NCI-H2171 treated with DMSO at 0.1 percent for 48 hours (cell line): ENCODE measurements at regions not wholly inside any gene's neighbourhood (a gene's known extent, or its start where the extent isn't known, plus 50 kb on each side); places are given as distances from the start of the nearest gene placed in this dataset.

Experiments used
- DNase-seq: peaks from one replicate; lab custom pipeline; 2025; lab: John Stamatoyannopoulos, UW

DNA sequence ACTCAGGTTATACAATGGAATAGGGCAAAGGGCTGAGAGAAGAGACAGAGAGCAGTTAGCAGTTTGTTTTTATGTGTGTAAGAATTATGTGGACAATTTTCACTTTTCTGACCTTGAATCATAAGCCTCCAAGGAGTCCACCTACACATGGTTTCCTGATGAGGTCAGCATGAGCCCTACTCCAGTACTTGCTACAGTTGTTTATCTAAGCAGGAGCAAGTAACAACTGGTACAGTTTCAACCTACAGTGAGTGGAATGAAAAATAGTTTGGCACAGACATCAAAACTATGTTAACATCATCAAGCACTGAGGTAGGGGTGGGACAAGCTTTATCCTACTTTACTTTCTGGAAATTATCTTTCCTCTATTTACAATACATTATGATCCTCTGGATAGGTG lies 426.7 kb upstream of the ID4 start:
- no peak for DNase-seq

- DNase-seq = no peak
Observed at GRCh38 chr6:19413323-19413722, 423.8 kb upstream of the ID4 start.

- no peak for DNase-seq
Observed at GRCh38 chr6:19415605-19416326, 421.4 kb upstream of the ID4 start.

- no peak for DNase-seq
Observed at GRCh38 chr6:19416811-19417210, 420.4 kb upstream of the ID4 start.

DNA sequence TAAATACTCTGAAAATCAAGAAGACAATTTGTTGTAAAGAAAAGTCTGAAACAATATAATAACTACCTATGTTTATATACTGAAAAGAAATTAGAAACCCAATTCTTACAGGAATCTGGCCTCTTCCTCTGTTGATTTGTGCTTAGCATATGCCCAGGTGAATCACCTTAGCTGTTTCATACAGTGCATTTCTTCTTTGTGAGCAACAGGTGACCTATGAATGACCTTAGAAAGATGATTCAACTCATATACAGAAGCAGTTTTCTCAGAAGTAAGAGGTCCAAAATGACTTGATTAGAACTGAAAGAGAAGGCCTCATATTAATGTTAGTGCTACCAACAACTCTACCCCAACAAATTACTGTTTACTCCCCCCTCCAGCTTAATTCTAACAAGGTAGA lies 419.5 kb upstream of the ID4 start:
- no peak for DNase-seq

DNA sequence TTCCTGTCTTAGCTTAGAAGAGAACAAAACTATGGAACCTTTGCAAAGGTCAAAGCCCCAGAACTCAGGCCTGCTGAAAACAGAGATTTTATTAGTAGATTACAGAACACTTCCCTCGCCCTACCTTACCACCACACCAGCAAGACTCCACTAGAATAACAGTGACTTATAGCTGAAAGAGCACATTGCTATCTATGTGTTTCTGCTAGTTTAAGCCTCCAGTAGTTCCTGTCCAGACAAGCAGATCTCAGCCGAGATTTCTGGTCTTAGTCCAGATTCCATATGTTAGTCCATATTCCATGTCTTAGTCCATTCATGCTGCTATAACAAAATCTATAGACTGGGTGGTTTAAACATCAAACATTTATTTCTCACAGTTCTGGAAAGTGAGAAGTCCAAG lies 412.3 kb upstream of the ID4 start:
- DNase-seq = no peak

GRCh38 chr6:19427548-19427947 lies 409.6 kb upstream of the ID4 start:
- no peak for DNase-seq

DNA sequence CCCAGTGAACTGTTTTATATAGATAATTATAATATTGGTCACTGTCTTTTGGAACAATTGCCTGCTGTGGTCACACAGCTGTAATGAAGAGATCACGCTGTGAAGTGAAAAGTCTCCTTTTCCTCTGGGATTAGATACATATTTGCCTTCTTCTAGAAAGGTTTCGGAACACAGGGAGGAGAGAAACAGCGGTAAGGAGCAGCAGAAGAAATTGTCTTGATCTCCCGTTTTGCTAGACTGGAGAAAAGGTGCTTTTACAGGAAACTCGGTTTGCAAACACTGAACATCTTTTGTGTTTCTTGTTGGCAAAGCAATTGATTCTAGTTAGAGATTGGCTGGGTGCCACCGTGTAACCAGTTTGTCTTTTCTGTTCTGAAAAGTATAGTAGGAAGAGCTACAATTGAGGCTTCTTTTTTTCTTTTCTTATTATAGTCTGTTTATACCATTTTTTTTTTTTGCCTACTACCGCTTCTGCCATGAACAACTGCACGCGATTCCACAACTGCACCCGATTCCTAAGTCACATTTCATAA lies 404.1 kb upstream of the ID4 start:
- DNase-seq = peak; percentile 35

- no peak for DNase-seq
Observed at GRCh38 chr6:19434065-19434464, 403.1 kb upstream of the ID4 start.

DNA sequence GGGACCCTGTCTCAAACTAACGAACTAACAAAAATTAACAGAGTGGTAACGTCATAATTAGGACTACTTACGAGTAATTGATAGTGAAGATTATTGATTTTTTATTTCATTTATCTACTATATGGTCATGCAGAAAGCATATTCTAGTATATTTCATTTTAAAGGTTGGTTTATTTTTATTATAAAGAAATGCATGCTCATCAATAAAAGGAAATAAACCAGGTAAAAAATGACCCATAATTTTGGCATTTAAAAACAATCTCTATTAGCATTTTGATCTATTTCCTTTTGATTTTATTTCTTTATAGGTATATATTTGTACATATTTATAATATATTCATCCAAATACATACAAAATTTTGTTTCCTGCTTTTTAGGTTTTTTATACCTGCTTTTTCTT lies 401.4 kb upstream of the ID4 start:
- no peak for DNase-seq

GRCh38 chr6:19438566-19439353 lies 398.4 kb upstream of the ID4 start:
- DNase-seq = no peak

- no peak for DNase-seq
Observed at GRCh38 chr6:19440531-19440930, 396.6 kb upstream of the ID4 start.

GRCh38 chr6:19443411-19443810 lies 393.8 kb upstream of the ID4 start:
- DNase-seq = no peak

DNA sequence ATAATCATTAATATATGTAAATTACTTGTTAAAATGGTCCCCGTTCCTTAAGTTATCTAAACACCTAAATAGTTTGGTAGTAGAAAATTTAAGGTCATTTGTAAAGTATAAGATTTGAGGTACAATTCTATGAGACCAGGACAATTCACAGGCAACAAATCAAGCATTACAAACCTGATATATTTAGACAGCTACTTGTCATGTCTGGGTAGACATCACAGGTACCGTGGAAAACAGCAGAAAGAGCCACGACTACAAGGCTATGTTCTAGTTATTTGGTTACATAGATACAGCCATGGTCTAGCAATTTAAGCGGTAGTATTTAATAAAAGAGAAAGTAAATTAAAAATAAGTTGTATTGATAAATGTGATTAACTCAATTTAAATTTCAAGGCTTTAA lies 393.1 kb upstream of the ID4 start:
- no peak for DNase-seq

DNA sequence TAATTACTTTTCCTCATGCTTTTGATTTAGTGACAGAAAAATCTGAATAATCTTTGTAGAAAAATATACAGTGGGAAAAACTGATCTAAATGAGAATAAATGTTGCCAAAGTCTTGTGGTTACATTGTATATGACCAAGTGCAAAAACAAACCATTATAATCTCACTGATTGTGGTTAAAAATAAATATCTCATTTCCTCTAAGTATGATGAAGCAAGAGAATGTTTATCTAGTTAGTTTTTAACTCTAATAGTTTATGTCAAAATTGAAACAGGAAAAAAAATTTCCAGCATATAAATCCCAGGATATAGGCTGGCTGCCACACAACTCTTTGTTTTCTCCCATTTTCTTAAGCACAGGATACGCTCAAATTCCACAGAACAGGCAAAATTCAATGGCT lies 392.7 kb upstream of the ID4 start:
- no peak for DNase-seq

DNA sequence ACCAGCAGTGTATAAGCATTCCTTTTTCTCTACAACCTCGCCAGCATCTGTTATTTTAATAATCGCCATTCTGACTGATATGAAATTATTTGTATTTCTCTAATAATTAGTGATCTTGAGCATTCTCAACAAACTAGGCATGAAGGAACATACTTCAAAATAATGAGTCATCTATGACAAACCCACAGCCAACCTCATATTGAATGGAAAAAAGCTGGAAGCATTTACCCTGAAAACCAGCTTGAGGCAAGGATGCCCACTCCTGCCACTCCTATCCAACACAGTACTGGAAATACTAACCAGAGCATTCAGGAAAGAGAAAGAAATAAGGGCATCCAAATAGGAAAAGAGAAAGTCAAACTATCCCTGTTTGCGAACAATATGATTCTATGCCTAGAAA lies 390.6 kb upstream of the ID4 start:
- DNase-seq = no peak

DNA sequence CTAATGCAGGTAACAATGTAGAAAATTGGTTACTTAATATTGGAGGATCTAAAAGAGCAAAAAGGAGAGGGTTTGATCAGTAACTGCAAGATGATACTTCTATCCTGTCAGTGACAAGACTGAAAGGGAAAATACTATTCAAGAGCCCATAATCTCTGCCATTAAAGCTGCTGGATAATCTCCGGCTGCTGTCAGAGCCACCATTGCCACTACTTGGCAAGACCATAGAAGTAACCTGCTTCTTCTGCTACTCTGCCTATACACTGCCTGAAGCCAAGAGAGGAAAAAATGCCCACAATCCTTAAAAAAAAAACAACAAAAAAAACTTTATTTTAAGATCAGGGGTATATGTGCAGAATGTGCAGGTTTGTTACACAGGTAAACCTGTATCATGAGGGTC lies 386.5 kb upstream of the ID4 start:
- DNase-seq = no peak

DNA sequence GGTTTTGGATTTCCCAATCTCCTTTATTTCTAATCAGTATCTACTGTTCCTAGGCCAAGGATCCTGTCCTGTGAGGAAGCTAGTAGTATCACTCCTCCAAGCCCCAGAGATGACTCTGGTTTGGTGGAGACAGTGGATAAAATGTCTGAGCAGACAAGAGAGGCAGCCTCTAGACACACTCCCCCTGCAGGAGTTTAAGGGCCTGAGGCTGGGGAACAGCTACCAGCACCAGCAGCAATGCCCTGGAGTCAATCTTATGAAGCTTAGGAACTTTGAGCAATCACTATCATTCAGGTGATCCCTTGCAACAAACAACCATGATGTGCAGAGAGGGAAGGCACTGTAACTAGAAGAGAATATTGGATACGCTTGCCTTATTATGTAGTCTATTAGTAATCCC lies 384.7 kb upstream of the ID4 start:
- DNase-seq = no peak

DNA sequence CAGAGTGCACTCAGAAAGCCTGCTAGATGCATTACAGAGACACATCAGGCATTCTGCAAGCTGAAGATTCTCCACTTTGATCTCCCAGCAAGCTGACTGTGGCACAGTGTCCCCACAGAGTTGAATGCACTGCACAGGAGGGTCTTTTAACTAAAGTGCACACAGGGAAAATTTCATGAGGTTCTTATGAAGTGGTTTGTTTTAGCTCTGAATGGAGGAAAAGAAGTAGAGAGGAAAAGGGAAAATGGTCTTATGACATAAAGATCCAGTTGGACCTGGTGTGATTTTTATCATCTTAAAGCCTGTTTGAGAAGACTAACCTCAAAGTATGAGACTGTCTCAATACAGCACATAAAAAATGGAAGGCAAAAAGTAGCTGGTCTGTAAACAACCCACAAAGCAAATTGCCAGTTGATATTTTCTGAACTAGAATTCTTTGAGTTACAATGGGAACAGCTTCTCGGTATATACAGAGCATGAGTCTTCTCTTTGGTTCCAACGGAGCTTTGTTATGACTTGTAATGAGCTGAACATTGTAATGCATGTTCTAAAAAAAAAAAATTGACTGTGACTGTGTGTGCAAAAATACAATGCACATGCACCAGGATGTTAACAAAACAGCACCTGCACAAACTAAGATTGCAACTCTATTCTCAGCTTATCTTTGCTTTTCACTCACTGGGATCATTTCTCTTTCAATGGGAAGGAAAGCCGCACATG lies 383.0 kb upstream of the ID4 start:
- no peak for DNase-seq

GRCh38 chr6:19454721-19455392 lies 382.3 kb upstream of the ID4 start:
- DNase-seq = no peak

- DNase-seq = no peak
Observed at GRCh38 chr6:19463250-19463649, 373.9 kb upstream of the ID4 start.

- no peak for DNase-seq
Observed at GRCh38 chr6:19463925-19464324, 373.2 kb upstream of the ID4 start.
